HepG2 (cell line): ENCODE measurements at regions not wholly inside any gene's neighbourhood (a gene's known extent, or its start where the extent isn't known, plus 50 kb on each side); places are given as distances from the start of the nearest gene placed in this dataset.

Experiments
- KLF15 ChIP-seq: sonication (generic); formaldehyde crosslinking; IDR thresholded peaks from 2 replicates; pipeline ENCODE4 v1.8.1; 2023; ENCODE audit warnings: borderline replicate concordance, mild to moderate bottlenecking, inconsistent platforms, missing genetic modification reagents, mixed read lengths
- MAFG ChIP-seq: sonication (generic); formaldehyde crosslinking; IDR thresholded peaks from 2 replicates; pipeline ENCODE4 v1.5.1; 2020; ENCODE audit warnings: mild to moderate bottlenecking, missing genetic modification reagents
- NFYB ChIP-seq: sonication (generic); formaldehyde crosslinking; IDR thresholded peaks from 2 replicates; pipeline ENCODE4 v1.4.0; 2020; ENCODE audit warnings: missing genetic modification reagents
- SRSF1 ChIP-seq: fragments of 200-400 bp; formaldehyde crosslinking; optimal IDR thresholded peaks from 2 replicates; pipeline ENCODE3; 2017; ENCODE audit warnings: mild to moderate bottlenecking, low read depth, low read length, moderate library complexity
- ZKSCAN1 ChIP-seq: fragments of 150-350 bp; IDR thresholded peaks from 2 replicates; pipeline ENCODE4 v1.6.1; 2014; ENCODE audit warnings: low read length
- ZNF569 ChIP-seq: sonication (generic); formaldehyde crosslinking; IDR thresholded peaks from 2 replicates; pipeline ENCODE4 v1.5.0; 2020; ENCODE audit warnings: mild to moderate bottlenecking, missing genetic modification reagents, moderate library complexity, borderline replicate concordance
- TF ChIP-seq, protein P1 (sequence below): sonication (generic); formaldehyde crosslinking; IDR thresholded peaks from 2 replicates; pipeline ENCODE4 v1.5.0; 2020; ENCODE audit warnings: mild to moderate bottlenecking, missing genetic modification reagents, moderate library complexity
- TF ChIP-seq, protein P2 (sequence below): sonication (generic); formaldehyde crosslinking; IDR thresholded peaks from 2 replicates; pipeline ENCODE4 v1.8.1; 2022; ENCODE audit warnings: mild to moderate bottlenecking, missing genetic modification reagents

GRCh38 chr21:38159355-38159754, 97.4 kb upstream of the KCNJ15 start:
- TF ChIP-seq MAFG (CRISPR knock-in tag): no peak
- no peak for TF ChIP-seq KLF15 (CRISPR knock-in tag)
- TF ChIP-seq SRSF1: no peak
- TF ChIP-seq ZKSCAN1: no peak
- TF ChIP-seq, protein P1, sequence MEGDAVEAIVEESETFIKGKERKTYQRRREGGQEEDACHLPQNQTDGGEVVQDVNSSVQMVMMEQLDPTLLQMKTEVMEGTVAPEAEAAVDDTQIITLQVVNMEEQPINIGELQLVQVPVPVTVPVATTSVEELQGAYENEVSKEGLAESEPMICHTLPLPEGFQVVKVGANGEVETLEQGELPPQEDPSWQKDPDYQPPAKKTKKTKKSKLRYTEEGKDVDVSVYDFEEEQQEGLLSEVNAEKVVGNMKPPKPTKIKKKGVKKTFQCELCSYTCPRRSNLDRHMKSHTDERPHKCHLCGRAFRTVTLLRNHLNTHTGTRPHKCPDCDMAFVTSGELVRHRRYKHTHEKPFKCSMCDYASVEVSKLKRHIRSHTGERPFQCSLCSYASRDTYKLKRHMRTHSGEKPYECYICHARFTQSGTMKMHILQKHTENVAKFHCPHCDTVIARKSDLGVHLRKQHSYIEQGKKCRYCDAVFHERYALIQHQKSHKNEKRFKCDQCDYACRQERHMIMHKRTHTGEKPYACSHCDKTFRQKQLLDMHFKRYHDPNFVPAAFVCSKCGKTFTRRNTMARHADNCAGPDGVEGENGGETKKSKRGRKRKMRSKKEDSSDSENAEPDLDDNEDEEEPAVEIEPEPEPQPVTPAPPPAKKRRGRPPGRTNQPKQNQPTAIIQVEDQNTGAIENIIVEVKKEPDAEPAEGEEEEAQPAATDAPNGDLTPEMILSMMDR: peak; percentile 69
- no peak for TF ChIP-seq ZNF569 (CRISPR knock-in tag)
- no peak for TF ChIP-seq NFYB (CRISPR knock-in tag)
- TF ChIP-seq, protein P2, sequence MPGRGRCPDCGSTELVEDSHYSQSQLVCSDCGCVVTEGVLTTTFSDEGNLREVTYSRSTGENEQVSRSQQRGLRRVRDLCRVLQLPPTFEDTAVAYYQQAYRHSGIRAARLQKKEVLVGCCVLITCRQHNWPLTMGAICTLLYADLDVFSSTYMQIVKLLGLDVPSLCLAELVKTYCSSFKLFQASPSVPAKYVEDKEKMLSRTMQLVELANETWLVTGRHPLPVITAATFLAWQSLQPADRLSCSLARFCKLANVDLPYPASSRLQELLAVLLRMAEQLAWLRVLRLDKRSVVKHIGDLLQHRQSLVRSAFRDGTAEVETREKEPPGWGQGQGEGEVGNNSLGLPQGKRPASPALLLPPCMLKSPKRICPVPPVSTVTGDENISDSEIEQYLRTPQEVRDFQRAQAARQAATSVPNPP (CRISPR knock-in tag): no peak
